Fibroblast of lung (primary cell): ENCODE measurements at regions not wholly inside any gene's neighbourhood (a gene's known extent, or its start where the extent isn't known, plus 50 kb on each side); places are given as distances from the start of the nearest gene placed in this dataset.

Experiments
- DNase-seq, 2 donors: peaks; one replicate each; pipeline versions ENCODE4 v3.0.0 to v3.0.0-alpha.2; 2010; ENCODE audit warnings: low read depth in 2 of 2
- H2AFZ ChIP-seq: 2 replicates; pipeline ENCODE4 v1.5.1; 2012; ENCODE audit warnings: low read length, control low read depth, inconsistent platforms
- H3K27ac ChIP-seq: 2 replicates; pipeline ENCODE4 v1.5.1; 2011; ENCODE audit warnings: low read length, control low read depth; ENCODE audit not compliant: insufficient read depth
- H3K27me3 ChIP-seq: 2 replicates; pipeline ENCODE4 v1.5.1; 2011; ENCODE audit warnings: mild to moderate bottlenecking, low read length; ENCODE audit not compliant: control insufficient read depth, insufficient read depth
- H3K36me3 ChIP-seq: 2 replicates; pipeline ENCODE4 v1.5.1; 2011; ENCODE audit warnings: low read length; ENCODE audit not compliant: control insufficient read depth, insufficient read depth
- H3K4me1 ChIP-seq: 2 replicates; pipeline ENCODE4 v1.5.1; 2011; ENCODE audit warnings: low read length; ENCODE audit not compliant: control insufficient read depth, insufficient read depth; ENCODE audit errors: extremely low read depth
- H3K4me2 ChIP-seq: 2 replicates; pipeline ENCODE4 v1.5.1; 2011; ENCODE audit warnings: low read length, control low read depth; ENCODE audit not compliant: insufficient read depth; ENCODE audit errors: extremely low read depth
- H3K4me3 ChIP-seq, 4 experiments: fragments of 200-600 bp in 1 of 4; sonication (generic) in 1 of 4; replicated peaks in 1 of 4; 2 replicates each; pipeline ENCODE4 v1.5.1; 2011 to 2016; ENCODE audit warnings: low read length in 4 of 4, low read depth in 3 of 4, mild to moderate bottlenecking in 3 of 4, control low read depth in 2 of 4, inconsistent platforms in 1 of 4, mixed read lengths in 1 of 4; ENCODE audit not compliant: insufficient read depth in 1 of 4; ENCODE audit errors: control extremely low read depth in 1 of 4
- H3K79me2 ChIP-seq: 2 replicates; pipeline ENCODE4 v1.5.1; 2012; ENCODE audit warnings: mild to moderate bottlenecking, low read length, inconsistent platforms; ENCODE audit not compliant: control insufficient read depth, insufficient read depth
- H3K9ac ChIP-seq: 2 replicates; pipeline ENCODE4 v1.5.1; 2011; ENCODE audit warnings: mild to moderate bottlenecking, low read length, control low read depth; ENCODE audit not compliant: insufficient read depth
- H3K9me3 ChIP-seq: 2 replicates; pipeline ENCODE4 v1.5.1; 2012; ENCODE audit warnings: low read depth, low read length; ENCODE audit not compliant: control insufficient read depth, insufficient read depth
- H4K20me1 ChIP-seq: 2 replicates; pipeline ENCODE4 v1.5.1; 2011; ENCODE audit warnings: low read length; ENCODE audit not compliant: control insufficient read depth, insufficient read depth; ENCODE audit errors: extremely low read depth
- CTCF ChIP-seq, 2 donors: IDR thresholded peaks in 1 of 2; conservative IDR thresholded peaks in 1 of 2; 1 replicate in 1 of 2; 2 replicates in 1 of 2; pipeline ENCODE4 v1.5.1; 2011 to 2012; ENCODE audit warnings: low read length in 2 of 2, control low read depth in 1 of 2, inconsistent platforms in 1 of 2, low read depth in 1 of 2, mild to moderate bottlenecking in 1 of 2
- EZH2 ChIP-seq: IDR thresholded peaks from 2 replicates; pipeline ENCODE4 v1.5.1; 2012; ENCODE audit warnings: low read length, control low read depth, mild to moderate bottlenecking; ENCODE audit errors: missing control alignments

GRCh38 chr2:167493862-167494261 is 605.6 kb downstream of the XIRP2 start:
- no peaks in the 10 kb centered on the region for H3K27me3 ChIP-seq
- H3K4me2 ChIP-seq, result no peak overlapping the region
- no peak for DNase-seq
- no peak overlapping the region for H3K27ac ChIP-seq
- no peak overlapping the region for H2AFZ ChIP-seq
- H3K4me3 ChIP-seq, result no peak overlapping the region
- no peaks in the 10 kb centered on the region for H3K36me3 ChIP-seq
- no peak overlapping the region for H3K9ac ChIP-seq
- H3K4me1 ChIP-seq, result no peaks in the 10 kb centered on the region
- no peaks in the 10 kb centered on the region for H3K9me3 ChIP-seq
- H3K79me2 ChIP-seq, result no peaks in the 10 kb centered on the region
- TF ChIP-seq EZH2 (no peak), CTCF (conservative IDR thresholded peaks at IDR 0.05 in 1 of 2, IDR thresholded peaks at IDR 0.05 in 1 of 2; ENCODE audit: low read depth in 1 of 2, low read length in 2 of 2) (no peak)
- no peaks in the 10 kb centered on the region for H4K20me1 ChIP-seq

DNA sequence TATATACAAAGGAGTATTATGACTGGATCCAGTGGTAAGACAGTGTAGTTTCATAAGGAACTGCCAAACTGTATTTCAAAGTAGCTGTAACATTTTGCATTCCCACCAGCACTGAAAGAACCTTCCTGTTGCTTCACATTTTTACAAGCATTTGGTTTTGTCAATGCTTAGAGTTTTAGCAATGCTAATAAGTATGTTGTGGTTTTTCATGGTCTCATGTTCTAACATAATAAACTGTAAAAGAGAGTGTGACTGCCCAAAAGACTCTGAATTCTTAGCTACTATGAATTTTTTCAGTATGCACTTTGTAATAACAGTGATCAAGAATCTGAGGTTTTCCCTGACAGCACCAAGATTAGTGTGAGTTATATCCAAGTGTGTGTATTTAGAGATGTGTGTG is 604.2 kb downstream of the XIRP2 start:
- no peaks in the 10 kb centered on the region for H3K9me3 ChIP-seq
- TF ChIP-seq EZH2, result no peak
- no peak for TF ChIP-seq CTCF (conservative IDR thresholded peaks at IDR 0.05 in 1 of 2, IDR thresholded peaks at IDR 0.05 in 1 of 2; ENCODE audit: low read depth in 1 of 2, low read length in 2 of 2)

DNA sequence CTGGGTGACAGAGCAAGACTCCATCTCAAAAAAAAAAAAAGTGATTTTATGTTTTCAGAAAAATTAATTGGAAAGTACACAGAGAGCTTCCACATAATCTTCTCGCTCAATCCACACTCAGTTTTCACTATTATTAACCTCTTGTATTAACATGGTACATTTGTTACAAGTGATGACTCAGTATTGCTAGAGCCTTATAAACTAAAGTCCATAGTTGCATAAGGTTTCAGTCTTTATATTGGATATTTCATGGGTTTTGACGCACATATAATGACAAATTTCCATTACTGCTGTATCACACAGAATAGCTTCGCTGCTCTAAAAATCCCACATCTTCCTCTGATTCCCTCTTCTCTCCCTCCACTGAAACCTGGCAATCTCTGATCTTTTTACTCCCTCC is 603.5 kb downstream of the XIRP2 start:
- Histone ChIP-seq H3K36me3 (no peaks in the 10 kb centered on the region), H3K4me2 (no peak overlapping the region), H2AFZ (no peak overlapping the region), H3K9ac (no peak overlapping the region), H3K4me3 (no peak overlapping the region), H4K20me1 (no peaks in the 10 kb centered on the region), H3K79me2 (no peaks in the 10 kb centered on the region), H3K27ac (no peak overlapping the region), H3K9me3 (no peaks in the 10 kb centered on the region), H3K4me1 (no peaks in the 10 kb centered on the region), H3K27me3 (no peaks in the 10 kb centered on the region)
- no peak for DNase-seq
- TF ChIP-seq EZH2 (no peak), CTCF (conservative IDR thresholded peaks at IDR 0.05 in 1 of 2, IDR thresholded peaks at IDR 0.05 in 1 of 2; ENCODE audit: low read depth in 1 of 2, low read length in 2 of 2) (no peak)

More for the DNA sequence above, 604.2 kb downstream of the XIRP2 start:
- Histone ChIP-seq H3K9ac (no peak overlapping the region), H3K79me2 (no peaks in the 10 kb centered on the region), H3K4me1 (no peaks in the 10 kb centered on the region), H3K36me3 (no peaks in the 10 kb centered on the region), H2AFZ (no peak overlapping the region), H4K20me1 (no peaks in the 10 kb centered on the region), H3K4me3 (no peak overlapping the region), H3K27me3 (no peaks in the 10 kb centered on the region), H3K27ac (no peak overlapping the region), H3K4me2 (no peak overlapping the region)
- DNase-seq, result peak; percentile 17 to 52
